ENCODE measurements at regions not wholly inside any gene's neighbourhood (a gene's known extent, or its start where the extent isn't known, plus 50 kb on each side); places are given as distances from the start of the nearest gene placed in this dataset.

DNA sequence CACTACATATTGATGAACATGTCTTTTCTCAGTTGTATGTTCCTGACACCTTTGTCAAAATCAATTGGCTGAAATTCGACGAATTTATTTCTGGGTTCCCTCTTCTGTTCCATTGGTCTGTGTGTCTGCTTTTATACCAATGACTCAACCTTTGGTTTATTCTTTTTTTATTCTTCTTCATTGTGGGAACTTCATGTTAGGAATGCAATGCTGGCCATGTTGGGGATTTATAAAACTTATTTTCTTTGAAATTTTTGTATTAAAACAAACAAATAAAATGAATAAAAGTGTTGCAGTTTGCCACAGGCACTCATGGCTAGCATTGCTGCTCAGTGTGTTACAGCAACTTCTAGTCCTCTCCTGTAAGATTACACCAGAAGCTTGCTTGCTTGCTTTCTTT lies 287.8 kb downstream of the DUSP10 start:
- Histone ChIP-seq H3K36me3 (ENCODE audit: control insufficient read depth, insufficient read depth, low read length) (no peaks in the 10 kb centered on the region), H3K27me3 (ENCODE audit: control insufficient read depth, insufficient read depth, low read length) (no peaks in the 10 kb centered on the region), H3K4me3 (ENCODE audit: low read depth, low read length) (no peak overlapping the region)
- TF ChIP-seq, protein P1, sequence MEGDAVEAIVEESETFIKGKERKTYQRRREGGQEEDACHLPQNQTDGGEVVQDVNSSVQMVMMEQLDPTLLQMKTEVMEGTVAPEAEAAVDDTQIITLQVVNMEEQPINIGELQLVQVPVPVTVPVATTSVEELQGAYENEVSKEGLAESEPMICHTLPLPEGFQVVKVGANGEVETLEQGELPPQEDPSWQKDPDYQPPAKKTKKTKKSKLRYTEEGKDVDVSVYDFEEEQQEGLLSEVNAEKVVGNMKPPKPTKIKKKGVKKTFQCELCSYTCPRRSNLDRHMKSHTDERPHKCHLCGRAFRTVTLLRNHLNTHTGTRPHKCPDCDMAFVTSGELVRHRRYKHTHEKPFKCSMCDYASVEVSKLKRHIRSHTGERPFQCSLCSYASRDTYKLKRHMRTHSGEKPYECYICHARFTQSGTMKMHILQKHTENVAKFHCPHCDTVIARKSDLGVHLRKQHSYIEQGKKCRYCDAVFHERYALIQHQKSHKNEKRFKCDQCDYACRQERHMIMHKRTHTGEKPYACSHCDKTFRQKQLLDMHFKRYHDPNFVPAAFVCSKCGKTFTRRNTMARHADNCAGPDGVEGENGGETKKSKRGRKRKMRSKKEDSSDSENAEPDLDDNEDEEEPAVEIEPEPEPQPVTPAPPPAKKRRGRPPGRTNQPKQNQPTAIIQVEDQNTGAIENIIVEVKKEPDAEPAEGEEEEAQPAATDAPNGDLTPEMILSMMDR (IDR thresholded peaks at IDR 0.05; ENCODE audit: insufficient read depth, low read depth, low read length) = no peak
- ChIA-PET CTCF (interaction anchor here (0.6 to 1.2 kb wide), 3 partner anchors 9 to 557 kb away, joined by 3 to 4 read pairs (median 3); no protein-coding TSS in a partner anchor), POLR2A (no interaction called here)
- DNase-seq (ENCODE audit: low read depth) = no peak

- Histone ChIP-seq H3K36me3 (ENCODE audit: control insufficient read depth, insufficient read depth, low read length) (no peaks in the 10 kb centered on the region), H3K27me3 (ENCODE audit: control insufficient read depth, insufficient read depth, low read length) (no peaks in the 10 kb centered on the region), H3K4me3 (ENCODE audit: low read depth, low read length) (no peak overlapping the region)
- no peak for DNase-seq (ENCODE audit: low read depth)
- ChIA-PET POLR2A (no interaction called here), CTCF (interaction anchor here (1.2 to 1.5 kb wide), 2 partner anchors 21 to 193 kb away, joined by 3 to 4 read pairs; no protein-coding TSS in a partner anchor)
- TF ChIP-seq, protein P1 (IDR thresholded peaks at IDR 0.05; ENCODE audit: insufficient read depth, low read depth, low read length) = no peak
Measured at GRCh38 chr1:221456918-221457317, 285.0 kb downstream of the DUSP10 start.

DNA sequence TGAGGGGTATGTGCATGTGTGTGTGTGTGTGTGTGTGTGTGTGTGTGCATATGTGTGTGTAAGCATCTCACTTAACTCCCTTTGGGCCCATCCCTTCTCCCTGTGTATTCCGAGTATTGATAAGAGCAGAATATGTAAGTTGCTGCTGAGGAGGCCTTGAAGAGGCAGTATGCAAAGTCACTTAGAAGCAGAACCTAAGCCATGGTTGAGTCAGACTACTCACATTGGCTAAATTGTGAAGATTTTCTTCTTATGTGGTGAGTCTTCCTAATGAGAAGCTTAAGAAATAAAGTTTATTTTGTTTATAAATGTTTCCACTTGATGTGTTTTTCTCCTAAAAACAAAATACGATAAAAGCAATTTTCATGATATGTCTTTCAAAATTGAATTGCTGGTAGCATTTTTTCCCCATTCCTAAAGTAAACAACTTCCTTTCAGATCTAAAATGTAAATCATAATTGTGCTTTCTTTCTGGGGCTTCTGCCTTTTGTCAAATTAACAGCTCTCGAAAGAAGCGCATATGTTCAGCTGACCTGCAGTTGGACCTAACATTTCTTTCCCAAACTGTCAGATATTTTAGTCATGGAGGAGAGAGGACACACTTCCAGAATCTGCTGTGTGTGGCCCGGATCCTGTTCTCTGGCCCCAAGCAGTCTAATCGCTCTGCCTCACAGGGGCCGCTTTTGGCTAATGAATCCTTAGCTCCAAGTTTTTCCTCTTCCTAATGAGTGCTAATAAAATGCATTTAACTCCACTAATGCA lies 284.0 kb downstream of the DUSP10 start:
- TF ChIP-seq, protein P1 (IDR thresholded peaks at IDR 0.05; ENCODE audit: insufficient read depth, low read depth, low read length) = no peak
- Histone ChIP-seq H3K27me3 (ENCODE audit: control insufficient read depth, insufficient read depth, low read length) (no peaks in the 10 kb centered on the region), H3K4me3 (ENCODE audit: low read depth, low read length) (no peak overlapping the region), H3K36me3 (ENCODE audit: control insufficient read depth, insufficient read depth, low read length) (no peaks in the 10 kb centered on the region)
- CTCF ChIA-PET = interaction anchor here (1.0 to 1.5 kb wide), 6 partner anchors 13 to 997 kb away, joined by 3 to 4 read pairs (median 3); no protein-coding TSS in a partner anchor
- DNase-seq (ENCODE audit: low read depth) = no peak
- POLR2A ChIA-PET = no interaction called here

- Histone ChIP-seq H3K27me3 (ENCODE audit: control insufficient read depth, insufficient read depth, low read length) (no peaks in the 10 kb centered on the region), H3K36me3 (ENCODE audit: control insufficient read depth, insufficient read depth, low read length) (no peaks in the 10 kb centered on the region), H3K4me3 (ENCODE audit: low read depth, low read length) (no peak overlapping the region)
- TF ChIP-seq, protein P1 (IDR thresholded peaks at IDR 0.05; ENCODE audit: insufficient read depth, low read depth, low read length) = no peak
- peak; percentile 87 for DNase-seq (ENCODE audit: low read depth)
- CTCF ChIA-PET = interaction anchor here (1.0 to 1.5 kb wide), 5 partner anchors 12 to 996 kb away, joined by 3 read pairs; no protein-coding TSS in a partner anchor
- POLR2A ChIA-PET = no interaction called here
Measured at GRCh38 chr1:221458447-221459156, 283.3 kb downstream of the DUSP10 start.

DNA sequence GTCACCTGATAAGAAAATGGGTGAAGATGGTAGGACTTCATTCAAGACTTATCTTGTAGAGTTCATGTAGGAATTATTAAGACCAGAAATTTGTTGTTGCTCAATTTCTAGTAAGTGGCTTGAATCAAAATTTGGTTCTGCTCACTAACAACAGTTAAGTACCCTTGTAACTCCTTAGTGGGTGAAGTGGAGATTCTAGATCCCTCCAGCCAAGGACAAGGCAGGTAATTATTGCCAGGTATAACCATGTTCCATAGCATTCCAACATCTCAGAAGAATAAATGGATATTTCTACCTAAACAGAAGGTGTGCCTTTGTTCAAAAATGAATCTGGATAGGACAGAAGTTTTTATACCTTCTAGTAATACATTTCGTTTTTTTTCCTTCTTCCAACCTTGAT lies 282.3 kb downstream of the DUSP10 start:
- POLR2A ChIA-PET = no interaction called here
- Histone ChIP-seq H3K36me3 (ENCODE audit: control insufficient read depth, insufficient read depth, low read length) (no peaks in the 10 kb centered on the region), H3K27me3 (ENCODE audit: control insufficient read depth, insufficient read depth, low read length) (no peaks in the 10 kb centered on the region), H3K4me3 (ENCODE audit: low read depth, low read length) (no peak overlapping the region)
- CTCF ChIA-PET = no interaction called here
- no peak for DNase-seq (ENCODE audit: low read depth)
- TF ChIP-seq, protein P1 (IDR thresholded peaks at IDR 0.05; ENCODE audit: insufficient read depth, low read depth, low read length) = no peak

All from BJ (cell line).